ENCODE measurements at regions not wholly inside any gene's neighbourhood (a gene's known extent, or its start where the extent isn't known, plus 50 kb on each side); places are given as distances from the start of the nearest gene placed in this dataset.
"Not testable (repeated sequence)": the region's sequence is repeated elsewhere in the genome, so short reads cannot be mapped to it uniquely, and the experiment has no call there.

- DNase-seq = no peak
Observed at GRCh38 chr2:16106619-16107018, 166.3 kb downstream of the MYCN start.

- no peak for DNase-seq
Observed at GRCh38 chr2:16105669-16106281, 165.4 kb downstream of the MYCN start.

GRCh38 chr2:16104949-16105668 lies 164.8 kb downstream of the MYCN start:
- DNase-seq = no peak

GRCh38 chr2:16104315-16104948 lies 164.1 kb downstream of the MYCN start:
- no peak for DNase-seq

- no peak for DNase-seq
Observed at GRCh38 chr2:16103614-16104314, 163.4 kb downstream of the MYCN start.

GRCh38 chr2:16102976-16103380 lies 162.6 kb downstream of the MYCN start:
- DNase-seq = no peak

- DNase-seq = no peak
Observed at GRCh38 chr2:16102358-16102975, 162.1 kb downstream of the MYCN start.

GRCh38 chr2:16101196-16101595 lies 160.8 kb downstream of the MYCN start:
- DNase-seq = no peak

GRCh38 chr2:16100006-16100405 lies 159.7 kb downstream of the MYCN start:
- no peak for DNase-seq

- DNase-seq = no peak
Observed at GRCh38 chr2:16099326-16099725, 159.0 kb downstream of the MYCN start.

- no peak for DNase-seq
Observed at GRCh38 chr2:16096962-16097361, 156.6 kb downstream of the MYCN start.

GRCh38 chr2:16095483-16095882 lies 155.1 kb downstream of the MYCN start:
- not testable (repeated sequence) for DNase-seq

- DNase-seq = no peak
Observed at GRCh38 chr2:16094811-16095210, 154.5 kb downstream of the MYCN start.

- DNase-seq = peak; percentile 51
Observed at GRCh38 chr2:16093639-16094529, 153.5 kb downstream of the MYCN start.

- DNase-seq = no peak
Observed at GRCh38 chr2:16092861-16093638, 152.7 kb downstream of the MYCN start.

- DNase-seq = no peak
Observed at GRCh38 chr2:16091576-16092282, 151.4 kb downstream of the MYCN start.

- DNase-seq = no peak
Observed at GRCh38 chr2:16090650-16091575, 150.6 kb downstream of the MYCN start.

- DNase-seq = not testable (repeated sequence)
Observed at GRCh38 chr2:16089491-16089890, 149.1 kb downstream of the MYCN start.

- DNase-seq = no peak
Observed at GRCh38 chr2:16088802-16089112, 148.4 kb downstream of the MYCN start.
